Progenitor cell of endocrine pancreas (in vitro differentiated cells): ENCODE measurements at regions not wholly inside any gene's neighbourhood (a gene's known extent, or its start where the extent isn't known, plus 50 kb on each side); places are given as distances from the start of the nearest gene placed in this dataset.

Experiments
- DNase-seq: peaks from one replicate; pipeline ENCODE4 v3.0.0; 2021; ENCODE audit warnings: low spot score; ENCODE audit not compliant: unreplicated experiment
- H3K27ac Mint-ChIP-seq: 2 replicates; pipeline ENCODE4 v1.8.0; 2021; ENCODE audit warnings: mild to moderate bottlenecking, moderate library complexity, mixed read lengths
- H3K27me3 Mint-ChIP-seq: 2 replicates; pipeline ENCODE4 v1.8.0; 2021; ENCODE audit warnings: mixed read lengths
- H3K36me3 Mint-ChIP-seq: 2 replicates; pipeline ENCODE4 v1.8.0; 2022; ENCODE audit warnings: mixed read lengths; ENCODE audit not compliant: insufficient read depth
- H3K4me1 Mint-ChIP-seq: 2 replicates; pipeline ENCODE4 v1.8.0; 2021; ENCODE audit warnings: low read depth, mixed read lengths
- H3K4me3 Mint-ChIP-seq: 2 replicates; pipeline ENCODE4 v1.8.0; 2021; ENCODE audit warnings: low read depth, mild to moderate bottlenecking, moderate library complexity, mixed read lengths
- H3K9me3 Mint-ChIP-seq: 2 replicates; pipeline ENCODE4 v1.8.0; 2021; ENCODE audit warnings: low read depth, mixed read lengths
- TF ChIP-seq, protein P1 (sequence below): fragments of 200-600 bp; sonication (generic); IDR thresholded peaks from one replicate; pipeline ENCODE4 v1.5.0; 2021; ENCODE audit warnings: antibody characterized with exemption, mild to moderate bottlenecking; ENCODE audit not compliant: unreplicated experiment

DNA sequence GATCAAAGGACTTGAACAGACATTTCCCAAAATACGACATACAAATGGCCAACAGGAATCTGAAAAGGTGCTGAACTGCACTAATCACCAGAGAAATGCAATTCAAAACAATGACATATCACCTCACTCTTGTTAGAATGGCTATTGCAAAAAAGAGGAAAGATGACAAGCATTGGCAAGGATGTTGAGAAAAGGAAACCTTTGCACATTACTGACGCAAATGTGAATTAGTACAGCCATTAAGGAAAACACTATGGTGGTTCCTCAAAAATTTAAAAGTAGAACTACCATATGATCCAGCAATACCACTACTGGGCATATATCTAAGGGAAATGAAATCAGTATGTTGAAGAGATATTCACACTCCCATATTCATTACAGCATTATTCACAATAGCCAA is 57.7 kb upstream of the ASPRV1 start:
- Mint-ChIP-seq H3K27me3 (no peaks in the 10 kb centered on the region), H3K9me3 (peaks cover 17% of the 10 kb centered on the region), H3K36me3 (peaks cover 39% of the 10 kb centered on the region), H3K4me1 (no peaks in the 10 kb centered on the region), H3K27ac (no peak overlapping the region), H3K4me3 (no peak overlapping the region)
- TF ChIP-seq, protein P1, sequence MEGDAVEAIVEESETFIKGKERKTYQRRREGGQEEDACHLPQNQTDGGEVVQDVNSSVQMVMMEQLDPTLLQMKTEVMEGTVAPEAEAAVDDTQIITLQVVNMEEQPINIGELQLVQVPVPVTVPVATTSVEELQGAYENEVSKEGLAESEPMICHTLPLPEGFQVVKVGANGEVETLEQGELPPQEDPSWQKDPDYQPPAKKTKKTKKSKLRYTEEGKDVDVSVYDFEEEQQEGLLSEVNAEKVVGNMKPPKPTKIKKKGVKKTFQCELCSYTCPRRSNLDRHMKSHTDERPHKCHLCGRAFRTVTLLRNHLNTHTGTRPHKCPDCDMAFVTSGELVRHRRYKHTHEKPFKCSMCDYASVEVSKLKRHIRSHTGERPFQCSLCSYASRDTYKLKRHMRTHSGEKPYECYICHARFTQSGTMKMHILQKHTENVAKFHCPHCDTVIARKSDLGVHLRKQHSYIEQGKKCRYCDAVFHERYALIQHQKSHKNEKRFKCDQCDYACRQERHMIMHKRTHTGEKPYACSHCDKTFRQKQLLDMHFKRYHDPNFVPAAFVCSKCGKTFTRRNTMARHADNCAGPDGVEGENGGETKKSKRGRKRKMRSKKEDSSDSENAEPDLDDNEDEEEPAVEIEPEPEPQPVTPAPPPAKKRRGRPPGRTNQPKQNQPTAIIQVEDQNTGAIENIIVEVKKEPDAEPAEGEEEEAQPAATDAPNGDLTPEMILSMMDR, result no peak
- no peak for DNase-seq

DNA sequence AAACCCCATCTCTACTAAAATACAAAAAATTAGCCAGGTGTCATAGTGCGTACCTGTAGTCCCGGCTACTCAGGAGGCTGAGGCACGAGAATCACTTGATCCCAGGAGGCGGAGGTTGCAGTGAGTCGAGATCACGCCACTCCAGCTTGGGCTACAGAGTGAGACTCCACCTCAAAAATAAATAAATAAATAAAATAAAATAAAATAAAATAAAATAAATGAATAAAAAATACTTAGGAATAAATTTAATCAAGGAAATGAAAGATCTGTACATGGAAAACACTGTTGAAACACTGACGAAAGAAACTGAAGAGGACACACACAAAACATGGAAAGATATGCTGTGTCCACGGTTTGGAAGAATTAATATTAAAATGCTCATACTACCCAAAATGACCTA is 56.5 kb upstream of the ASPRV1 start:
- peaks cover 17% of the 10 kb centered on the region for H3K9me3 Mint-ChIP-seq
- H3K27ac Mint-ChIP-seq, result no peak overlapping the region
- H3K27me3 Mint-ChIP-seq, result no peaks in the 10 kb centered on the region
- no peak for DNase-seq
- no peak overlapping the region for H3K4me3 Mint-ChIP-seq
- H3K36me3 Mint-ChIP-seq, result peaks cover 39% of the 10 kb centered on the region
- TF ChIP-seq, protein P1, result no peak
- H3K4me1 Mint-ChIP-seq, result no peaks in the 10 kb centered on the region

DNA sequence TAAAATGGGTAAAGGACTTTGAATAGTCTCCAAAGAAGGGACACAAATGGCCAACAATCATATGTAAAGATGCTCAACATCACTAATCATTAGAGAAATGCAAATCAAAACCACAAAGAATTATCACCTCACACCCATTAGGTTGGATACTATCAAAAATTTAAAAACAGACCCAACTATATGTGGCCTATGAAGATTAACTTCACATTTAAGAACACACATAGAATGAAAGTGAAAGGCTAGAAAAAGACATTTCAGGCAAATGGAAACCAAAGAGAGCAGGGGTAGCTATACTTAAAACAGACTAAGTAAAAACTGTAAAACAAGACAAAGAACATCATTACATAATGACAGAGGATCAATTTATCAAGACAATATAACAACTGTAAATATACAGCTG is 53.5 kb upstream of the ASPRV1 start:
- TF ChIP-seq, protein P1, result no peak
- Mint-ChIP-seq H3K36me3 (peaks cover 31% of the 10 kb centered on the region), H3K4me3 (no peak overlapping the region), H3K27ac (no peak overlapping the region), H3K9me3 (peaks cover 17% of the 10 kb centered on the region), H3K4me1 (peaks cover 5% of the 10 kb centered on the region), H3K27me3 (no peaks in the 10 kb centered on the region)
- DNase-seq, result no peak

DNA sequence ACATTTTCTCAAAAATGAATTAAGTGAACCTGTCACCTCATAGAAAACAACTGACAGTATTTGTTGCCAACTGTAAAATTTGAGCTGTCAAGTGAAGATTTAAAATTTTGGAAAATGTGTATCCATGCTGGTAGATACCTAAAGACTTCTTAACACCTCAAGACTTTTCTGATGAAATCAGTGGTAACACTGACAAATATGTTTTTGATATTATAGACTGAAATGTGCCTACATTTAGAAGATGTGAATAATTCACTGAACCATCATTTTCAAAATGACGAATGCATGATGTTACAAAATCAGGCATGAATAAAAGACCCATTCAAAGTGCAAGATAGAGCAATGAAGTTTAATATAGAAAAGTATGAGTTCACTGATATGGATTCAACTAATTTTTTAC is 51.5 kb upstream of the ASPRV1 start:
- Mint-ChIP-seq H3K27ac (no peak overlapping the region), H3K27me3 (no peaks in the 10 kb centered on the region), H3K9me3 (peaks cover 3% of the 10 kb centered on the region), H3K4me3 (no peak overlapping the region), H3K36me3 (peaks cover 20% of the 10 kb centered on the region), H3K4me1 (peaks cover 9% of the 10 kb centered on the region)
- no peak for DNase-seq
- TF ChIP-seq, protein P1, result no peak

DNA sequence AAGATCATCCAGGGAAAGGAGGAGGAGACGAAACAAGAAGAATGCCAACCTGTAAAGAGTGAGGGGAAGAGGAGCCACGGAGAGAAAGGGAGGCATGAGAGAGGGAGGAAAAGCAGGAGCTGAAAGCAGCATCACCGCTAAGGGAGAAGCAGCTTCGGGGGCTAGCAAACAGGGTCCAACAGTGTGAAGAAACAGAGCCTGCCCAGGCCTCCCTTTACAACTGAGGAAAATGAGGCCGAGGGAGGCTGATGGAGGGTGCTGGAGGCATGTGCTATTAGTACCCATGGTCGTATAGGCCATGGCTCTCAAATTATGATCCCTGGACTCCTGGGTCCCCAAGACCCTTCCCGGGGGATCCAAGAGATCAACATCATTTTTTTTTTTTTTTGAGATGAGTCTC is 50.4 kb upstream of the ASPRV1 start:
- TF ChIP-seq, protein P1, result no peak
- H3K9me3 Mint-ChIP-seq, result no peaks in the 10 kb centered on the region
- no peaks in the 10 kb centered on the region for H3K27me3 Mint-ChIP-seq
- no peak for DNase-seq
- no peak overlapping the region for H3K4me3 Mint-ChIP-seq
- peaks cover 14% of the 10 kb centered on the region for H3K36me3 Mint-ChIP-seq
- H3K4me1 Mint-ChIP-seq, result peaks cover 9% of the 10 kb centered on the region
- peak overlapping the region; percentile 65 for H3K27ac Mint-ChIP-seq
